Naive B cell (primary cell): ENCODE measurements at regions not wholly inside any gene's neighbourhood (a gene's known extent, or its start where the extent isn't known, plus 50 kb on each side); places are given as distances from the start of the nearest gene placed in this dataset.
"Not testable (repeated sequence)": the region's sequence is repeated elsewhere in the genome, so short reads cannot be mapped to it uniquely, and the experiment has no call there.

Experiments
- ATAC-seq, 2 donors: fragments of 150-1000 bp; cut with Tn5 transposase; 2 replicates each; pipeline ENCODE4 v1.10.0; 2021; ENCODE audit warnings: low read depth in 2 of 2, mild to moderate bottlenecking in 2 of 2, moderate library complexity in 2 of 2
- DNase-seq: peaks from one replicate; pipeline ENCODE4 v3.0.0; 2022
- H3K27ac Mint-ChIP-seq, 6 donors: one replicate each; pipeline ENCODE4 v1.8.0; 2020 to 2022; ENCODE audit warnings: mild to moderate bottlenecking in 6 of 6, mixed read lengths in 6 of 6, moderate library complexity in 5 of 6, inconsistent platforms in 2 of 6
- H3K27me3 Mint-ChIP-seq, 3 donors: one replicate each; pipeline ENCODE4 v1.8.0; 2021 to 2022; ENCODE audit warnings: mixed read lengths in 3 of 3, mild to moderate bottlenecking in 1 of 3
- H3K36me3 Mint-ChIP-seq, 2 donors: one replicate each; pipeline ENCODE4 v1.8.0; 2020 to 2022; ENCODE audit warnings: mixed read lengths in 2 of 2, inconsistent platforms in 1 of 2, mild to moderate bottlenecking in 1 of 2
- H3K4me1 Mint-ChIP-seq, 3 donors: one replicate each; pipeline ENCODE4 v1.8.0; 2020 to 2022; ENCODE audit warnings: mixed read lengths in 3 of 3, inconsistent platforms in 1 of 3, mild to moderate bottlenecking in 1 of 3, moderate library complexity in 1 of 3
- H3K4me3 Mint-ChIP-seq, 8 donors: one replicate each; pipeline ENCODE4 v1.8.0; 2020 to 2022; ENCODE audit warnings: mild to moderate bottlenecking in 8 of 8, mixed read lengths in 8 of 8, moderate library complexity in 8 of 8, inconsistent platforms in 2 of 8
- H3K9me3 Mint-ChIP-seq, 7 donors: one replicate each; pipeline ENCODE4 v1.8.0; 2020 to 2022; ENCODE audit warnings: mixed read lengths in 7 of 7, mild to moderate bottlenecking in 5 of 7, inconsistent platforms in 2 of 7, moderate library complexity in 1 of 7

DNA sequence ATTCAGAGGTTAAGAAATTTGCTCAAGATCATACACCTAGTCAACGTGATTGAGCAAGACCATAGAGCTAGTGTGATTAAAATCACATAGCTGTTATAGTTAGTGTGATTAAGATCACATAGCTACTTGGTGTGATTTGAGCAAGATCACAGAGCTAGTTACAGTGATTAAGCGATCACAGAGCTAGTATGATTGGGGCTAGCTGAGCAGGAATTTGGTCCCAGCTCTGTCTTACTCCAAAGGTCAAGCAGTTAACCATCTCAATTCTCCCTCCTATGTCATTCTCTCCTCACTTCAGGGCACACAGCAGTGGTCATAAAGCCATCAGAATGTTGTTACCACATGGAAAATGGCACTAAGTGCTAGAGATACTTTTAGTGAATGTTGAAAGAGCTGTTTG lies 158.2 kb downstream of the SPTSSA start:
- H3K9me3 Mint-ChIP-seq, result peaks cover 0 to 5% (median 0%) of the 10 kb centered on the region in 7 donors
- no peak overlapping the region for H3K27ac Mint-ChIP-seq
- no peak for ATAC-seq
- peaks cover 0 to 17% (median 12%) of the 10 kb centered on the region in 3 donors for H3K27me3 Mint-ChIP-seq
- DNase-seq, result no peak
- H3K4me1 Mint-ChIP-seq, result no peaks in the 10 kb centered on the region
- no peaks in the 10 kb centered on the region for H3K36me3 Mint-ChIP-seq
- H3K4me3 Mint-ChIP-seq, result no peak overlapping the region

DNA sequence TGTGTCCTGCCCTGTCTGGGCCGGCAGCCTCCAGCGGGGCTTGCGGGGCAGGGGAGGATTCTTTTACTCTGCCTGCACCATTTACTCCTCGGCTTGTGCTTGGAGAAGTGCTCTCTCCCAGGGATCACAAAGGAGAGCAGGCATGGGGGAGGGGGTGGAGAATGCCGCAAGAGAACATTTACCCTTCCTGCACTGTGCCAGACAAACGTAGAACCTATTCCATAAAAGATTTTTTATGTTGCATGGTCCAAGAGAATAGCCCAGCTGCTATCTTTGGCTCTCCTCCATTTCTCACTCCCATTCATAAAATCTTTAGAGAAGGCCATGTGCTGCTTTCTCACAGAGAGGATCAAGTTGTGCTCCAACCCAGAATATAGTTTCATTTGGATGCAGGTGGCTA lies 159.4 kb downstream of the SPTSSA start:
- Mint-ChIP-seq H3K9me3 (peaks cover 0 to 5% (median 0%) of the 10 kb centered on the region in 7 donors), H3K4me3 (no peak overlapping the region), H3K4me1 (no peaks in the 10 kb centered on the region), H3K27me3 (peaks cover 0 to 21% (median 10%) of the 10 kb centered on the region in 3 donors), H3K27ac (no peak overlapping the region), H3K36me3 (no peaks in the 10 kb centered on the region)
- DNase-seq (no peak), ATAC-seq (no peak)

DNA sequence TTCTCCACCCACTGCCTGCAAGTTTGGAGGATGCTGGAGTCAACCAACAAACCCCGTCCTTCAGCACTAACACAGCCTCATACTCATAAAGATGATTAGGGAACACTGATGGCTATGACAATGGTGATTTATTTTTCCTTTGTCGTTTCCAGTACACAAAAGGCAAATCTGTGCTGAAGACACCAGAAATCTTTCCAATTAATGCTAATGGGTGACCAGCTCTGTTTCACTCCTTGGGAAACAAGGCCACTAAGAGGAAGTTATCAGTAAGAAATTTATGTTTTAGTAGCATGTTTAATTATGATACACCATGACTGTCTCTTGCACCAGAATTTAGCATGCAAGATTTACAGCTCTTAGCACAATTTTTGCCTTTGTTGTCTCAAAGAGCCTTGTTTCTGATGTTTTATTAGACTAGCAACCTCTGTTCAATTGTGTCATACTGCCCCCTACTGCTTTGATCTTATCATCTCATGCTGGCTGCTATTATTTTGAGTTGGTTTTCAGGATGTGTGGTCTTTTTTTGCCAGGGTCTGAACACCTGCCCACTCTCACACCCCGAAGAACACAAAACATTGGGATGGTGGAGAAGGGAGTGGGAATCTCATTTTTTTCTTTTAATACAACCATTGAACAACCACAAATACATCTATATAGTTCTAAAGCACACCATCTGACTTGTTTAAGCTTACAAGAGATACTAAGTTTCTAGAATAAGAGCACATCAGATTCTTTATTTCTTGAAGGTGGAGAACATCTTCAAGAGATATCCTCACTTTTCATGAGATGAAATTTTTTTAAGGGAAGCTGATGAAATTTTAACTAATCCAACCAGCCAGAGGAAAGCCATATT lies 160.9 kb downstream of the SPTSSA start:
- Mint-ChIP-seq H3K27ac (no peak overlapping the region), H3K4me3 (no peak overlapping the region), H3K9me3 (peaks cover 0 to 5% (median 0%) of the 10 kb centered on the region in 7 donors), H3K4me1 (no peaks in the 10 kb centered on the region), H3K36me3 (no peaks in the 10 kb centered on the region), H3K27me3 (peaks cover 0 to 21% (median 10%) of the 10 kb centered on the region in 3 donors)
- ATAC-seq, result no peak
- DNase-seq, result no peak

DNA sequence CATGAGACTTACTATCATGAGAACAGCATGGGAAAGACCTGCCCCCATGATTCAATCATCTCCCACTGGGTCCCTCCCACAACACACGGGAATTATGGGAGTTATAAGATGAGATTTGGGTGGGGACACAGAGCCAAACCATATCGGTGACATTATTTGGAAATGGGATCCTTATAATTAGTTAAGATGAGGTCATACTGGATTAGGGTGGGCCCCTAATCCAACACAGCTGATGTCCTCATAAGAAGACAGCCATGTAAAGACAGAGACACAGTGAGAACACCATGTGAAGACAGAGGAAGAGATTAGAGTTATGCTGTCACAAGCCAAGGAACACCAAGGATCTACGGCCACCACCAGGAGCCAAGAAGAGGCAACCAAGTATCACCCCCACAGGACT lies 161.7 kb downstream of the SPTSSA start:
- H3K36me3 Mint-ChIP-seq, result no peaks in the 10 kb centered on the region
- no peak for ATAC-seq
- peaks cover 0 to 16% (median 7%) of the 10 kb centered on the region in 3 donors for H3K27me3 Mint-ChIP-seq
- no peaks in the 10 kb centered on the region for H3K4me1 Mint-ChIP-seq
- no peak overlapping the region for H3K27ac Mint-ChIP-seq
- H3K4me3 Mint-ChIP-seq, result no peak overlapping the region
- no peak for DNase-seq
- peaks cover 0 to 5% (median 0%) of the 10 kb centered on the region in 7 donors for H3K9me3 Mint-ChIP-seq

DNA sequence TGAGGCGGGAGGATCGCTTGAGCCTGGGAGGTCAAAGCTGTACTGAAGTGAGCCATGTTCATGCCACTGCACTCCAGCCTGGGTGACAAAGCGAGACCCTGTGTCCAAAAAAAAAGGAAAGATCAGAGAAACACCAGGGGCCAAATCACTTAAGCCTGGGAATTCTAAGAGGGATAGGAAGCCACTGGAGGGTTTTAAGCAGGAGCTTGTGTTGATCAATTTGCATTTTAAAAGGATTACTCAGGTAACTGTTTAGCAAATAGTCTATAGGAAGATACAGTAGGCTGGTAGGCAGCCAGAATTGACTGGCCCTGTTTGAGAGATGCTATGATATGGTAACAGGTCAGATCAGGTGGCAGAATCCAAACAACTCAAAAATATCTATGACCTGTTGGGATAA lies 162.7 kb downstream of the SPTSSA start:
- Mint-ChIP-seq H3K4me3 (no peak overlapping the region), H3K27ac (no peak overlapping the region), H3K36me3 (no peaks in the 10 kb centered on the region), H3K27me3 (peaks cover 0 to 8% (median 3%) of the 10 kb centered on the region in 3 donors), H3K4me1 (no peaks in the 10 kb centered on the region), H3K9me3 (peaks cover 0 to 2% (median 0%) of the 10 kb centered on the region in 7 donors)
- DNase-seq (no peak), ATAC-seq (no peak)

DNA sequence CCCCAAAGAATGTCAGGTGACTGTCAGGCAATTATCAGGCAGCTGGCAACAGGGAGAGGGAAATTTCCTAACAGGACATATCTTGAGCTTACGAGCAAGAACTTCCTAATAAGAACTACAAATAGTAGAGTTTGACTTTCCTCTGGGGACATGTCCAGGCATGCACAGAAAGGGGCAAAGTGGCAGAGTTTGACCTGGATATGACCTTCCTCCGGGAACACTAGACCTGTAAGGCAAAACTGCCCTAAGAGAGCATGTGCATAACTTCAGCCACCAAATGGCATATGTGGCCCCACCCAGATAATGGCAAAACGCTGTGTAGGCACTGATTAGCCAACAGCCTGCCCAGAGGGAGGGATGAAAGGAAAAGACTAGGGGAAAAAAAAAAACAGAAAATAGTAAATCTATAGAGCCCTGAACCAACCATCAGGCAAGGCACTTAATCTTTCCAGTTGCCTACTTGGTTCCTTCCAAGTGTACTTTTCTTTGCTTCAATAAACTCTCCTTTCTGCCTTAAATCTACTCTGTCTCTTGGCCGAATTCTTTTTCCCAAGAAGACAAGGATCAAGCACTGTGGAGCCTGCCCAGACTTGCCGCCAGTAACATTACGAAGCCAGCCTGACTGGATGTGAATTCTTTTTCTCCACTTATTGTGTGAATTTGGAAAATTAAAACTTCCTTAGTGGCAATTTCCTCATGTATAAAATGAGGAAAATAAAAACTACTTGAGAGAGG lies 164.1 kb downstream of the SPTSSA start:
- ATAC-seq (no peak), DNase-seq (no peak)
- H3K27me3 Mint-ChIP-seq, result peaks cover 0 to 11% (median 4%) of the 10 kb centered on the region in 3 donors
- no peaks in the 10 kb centered on the region for H3K4me1 Mint-ChIP-seq
- H3K36me3 Mint-ChIP-seq, result no peaks in the 10 kb centered on the region
- peaks cover 0 to 2% (median 0%) of the 10 kb centered on the region in 7 donors for H3K9me3 Mint-ChIP-seq
- H3K4me3 Mint-ChIP-seq, result no peak overlapping the region
- H3K27ac Mint-ChIP-seq, result no peak overlapping the region

DNA sequence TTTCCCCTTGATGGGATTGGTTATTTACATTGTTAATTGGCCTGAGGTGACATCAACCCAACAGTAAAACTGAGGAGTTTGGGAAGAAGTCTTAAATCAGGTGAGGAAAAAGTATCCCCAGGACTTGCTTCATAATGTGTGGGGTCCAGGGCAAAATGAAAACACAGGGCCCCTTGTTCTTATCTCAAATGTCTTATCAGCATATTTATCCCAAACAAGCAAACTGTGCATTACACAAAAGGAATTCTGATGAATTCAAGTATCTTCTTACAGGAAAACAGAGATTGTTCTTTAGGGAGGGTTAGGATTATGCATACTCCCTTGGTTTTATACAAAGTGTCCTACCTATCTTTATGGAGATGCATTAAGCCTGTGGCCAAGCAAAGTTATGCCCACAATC lies 178.4 kb downstream of the SPTSSA start:
- Mint-ChIP-seq H3K27me3 (peaks cover 0 to 7% (median 4%) of the 10 kb centered on the region in 3 donors), H3K27ac (no peak overlapping the region), H3K4me3 (no peak overlapping the region), H3K36me3 (no peaks in the 10 kb centered on the region), H3K9me3 (peaks cover 0 to 18% (median 8%) of the 10 kb centered on the region in 7 donors), H3K4me1 (no peaks in the 10 kb centered on the region)
- DNase-seq (no peak), ATAC-seq (no peak)

DNA sequence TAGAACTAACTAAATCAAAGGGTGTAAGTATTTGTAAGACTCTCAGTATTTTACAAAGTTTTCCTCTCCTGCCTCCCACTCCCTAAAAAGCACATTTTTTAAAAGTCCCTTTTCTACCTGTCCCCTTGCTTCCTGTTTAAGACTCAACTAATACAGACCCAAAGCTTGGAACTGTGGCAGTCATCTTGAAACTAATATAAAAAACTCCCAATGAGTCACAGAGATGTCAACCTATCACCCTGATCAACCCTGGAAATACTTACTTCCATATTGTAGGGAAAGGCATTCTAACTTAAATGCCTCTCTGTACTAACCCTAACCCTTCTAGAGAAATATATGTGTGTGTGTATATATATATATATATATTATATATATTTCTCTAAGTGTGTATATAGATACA lies 184.8 kb downstream of the SPTSSA start:
- H3K4me3 Mint-ChIP-seq, result no peak overlapping the region
- no peaks in the 10 kb centered on the region for H3K4me1 Mint-ChIP-seq
- H3K36me3 Mint-ChIP-seq, result no peaks in the 10 kb centered on the region
- no peak overlapping the region for H3K27ac Mint-ChIP-seq
- ATAC-seq (no peak), DNase-seq (no peak)
- H3K27me3 Mint-ChIP-seq, result peaks cover 0 to 13% (median 0%) of the 10 kb centered on the region in 3 donors
- peaks cover 0 to 14% (median 8%) of the 10 kb centered on the region in 7 donors for H3K9me3 Mint-ChIP-seq

DNA sequence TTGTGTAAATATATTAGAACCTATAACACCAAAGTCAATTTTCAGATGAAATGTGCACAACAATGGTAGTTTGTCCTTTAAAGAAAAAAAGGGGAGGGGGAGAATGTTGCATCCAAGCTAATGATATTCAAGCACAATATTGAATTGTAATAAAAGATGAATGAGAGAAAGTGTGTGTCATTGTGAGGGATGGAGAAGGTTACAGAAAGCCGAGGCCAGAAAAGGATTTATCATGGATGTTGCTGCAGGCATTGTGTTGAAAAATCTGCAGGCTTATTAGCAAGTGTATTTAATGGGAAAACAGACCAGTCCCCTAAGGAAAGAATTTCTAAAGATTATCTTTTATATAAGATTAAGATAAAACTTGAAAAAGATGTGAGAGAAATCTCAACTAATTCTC lies 186.5 kb downstream of the SPTSSA start:
- ATAC-seq (no peak), DNase-seq (no peak)
- Mint-ChIP-seq H3K27me3 (peaks cover 0 to 9% (median 8%) of the 10 kb centered on the region in 3 donors), H3K36me3 (no peaks in the 10 kb centered on the region), H3K27ac (no peak overlapping the region), H3K4me1 (no peaks in the 10 kb centered on the region), H3K9me3 (peaks cover 0 to 5% (median 2%) of the 10 kb centered on the region in 7 donors), H3K4me3 (no peak overlapping the region)

DNA sequence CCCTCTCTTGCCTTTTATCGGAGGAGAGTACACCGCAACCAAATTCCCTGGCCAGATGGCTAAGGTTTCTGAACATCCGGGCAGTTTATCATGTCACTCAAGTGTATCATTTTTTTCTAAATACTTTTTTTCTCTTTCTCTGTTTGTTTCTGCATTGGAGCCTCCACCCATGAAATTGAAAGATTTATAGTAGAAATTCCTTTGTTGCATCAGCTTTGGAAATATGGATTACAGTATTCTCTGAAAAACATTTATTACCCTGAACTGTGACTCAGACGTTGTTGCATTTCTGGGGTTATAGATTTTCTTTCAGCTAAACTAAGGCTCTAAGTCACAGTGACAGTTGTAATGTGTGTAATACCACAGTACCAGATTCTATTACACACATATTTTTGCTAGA lies 187.0 kb downstream of the SPTSSA start:
- peaks cover 0 to 3% (median 0%) of the 10 kb centered on the region in 7 donors for H3K9me3 Mint-ChIP-seq
- no peaks in the 10 kb centered on the region for H3K36me3 Mint-ChIP-seq
- H3K27ac Mint-ChIP-seq, result no peak overlapping the region
- ATAC-seq, result no peak
- DNase-seq, result no peak
- no peak overlapping the region for H3K4me3 Mint-ChIP-seq
- peaks cover 0 to 13% (median 12%) of the 10 kb centered on the region in 3 donors for H3K27me3 Mint-ChIP-seq
- H3K4me1 Mint-ChIP-seq, result no peaks in the 10 kb centered on the region

DNA sequence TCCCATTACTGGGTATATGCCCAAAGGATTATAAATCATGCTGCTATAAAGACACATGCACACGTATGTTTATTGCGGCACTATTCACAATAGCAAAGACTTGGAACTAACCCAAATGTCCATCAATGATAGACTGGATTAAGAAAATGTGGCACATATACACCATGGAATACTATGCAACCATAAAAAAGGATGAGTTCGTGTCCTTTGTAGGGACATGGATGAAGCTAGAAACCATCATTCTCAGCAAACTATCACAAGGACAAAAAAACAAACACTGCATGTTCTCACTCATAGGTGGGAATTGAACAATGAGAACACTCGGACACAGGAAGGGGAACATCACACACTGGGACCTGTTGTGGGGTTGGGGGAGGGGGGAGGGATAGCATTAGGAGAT lies 188.3 kb downstream of the SPTSSA start:
- H3K9me3 Mint-ChIP-seq, H3K4me1 Mint-ChIP-seq, ATAC-seq, H3K36me3 Mint-ChIP-seq, H3K27ac Mint-ChIP-seq, DNase-seq, H3K4me3 Mint-ChIP-seq: not testable (repeated sequence)
- H3K27me3 Mint-ChIP-seq, result peaks cover 4 to 14% (median 13%) of the 10 kb centered on the region in 3 donors

DNA sequence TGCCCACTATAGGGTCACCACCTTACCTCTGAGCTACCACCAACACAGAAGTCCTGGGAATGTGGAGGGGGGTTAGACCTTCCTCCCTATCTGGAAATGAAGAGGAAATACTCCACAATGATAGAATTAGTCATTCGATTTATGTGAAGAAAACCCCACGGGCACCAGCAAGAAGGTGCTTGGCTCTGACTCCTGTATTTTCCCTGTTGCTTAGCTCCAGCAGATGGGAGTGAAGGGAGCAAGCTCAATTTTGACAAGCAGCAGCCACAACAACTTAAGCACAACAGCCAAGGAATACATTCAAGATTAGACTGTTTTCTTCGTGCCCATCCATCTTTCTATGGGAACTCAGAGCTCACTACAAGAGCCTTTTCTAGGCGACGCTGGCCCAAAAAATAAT lies 191.7 kb downstream of the SPTSSA start:
- H3K9me3 Mint-ChIP-seq, result peaks cover 0 to 2% (median 0%) of the 10 kb centered on the region in 7 donors
- DNase-seq, result no peak
- peaks cover 4 to 14% (median 8%) of the 10 kb centered on the region in 3 donors for H3K27me3 Mint-ChIP-seq
- no peaks in the 10 kb centered on the region for H3K36me3 Mint-ChIP-seq
- ATAC-seq, result no peak
- no peak overlapping the region for H3K27ac Mint-ChIP-seq
- H3K4me3 Mint-ChIP-seq, result no peak overlapping the region
- H3K4me1 Mint-ChIP-seq, result no peaks in the 10 kb centered on the region

DNA sequence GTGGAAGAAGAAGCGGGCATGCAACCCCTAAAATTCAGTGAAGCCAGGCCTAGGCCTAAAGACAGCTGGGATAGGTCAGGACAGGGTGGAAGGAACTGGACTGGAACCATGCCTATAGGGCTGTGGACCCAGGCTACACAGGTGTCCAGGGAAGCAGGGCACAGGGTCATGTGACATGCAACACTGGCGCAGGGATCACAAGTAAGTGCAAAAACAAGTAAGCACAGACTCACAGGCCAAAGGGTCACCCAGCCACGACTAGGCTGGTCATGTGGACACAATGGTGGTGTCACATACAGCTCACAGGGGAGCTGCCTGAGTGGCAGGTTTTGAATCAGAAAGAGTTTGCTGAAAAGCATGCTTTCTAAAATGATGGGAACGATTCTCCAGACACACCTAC lies 195.7 kb downstream of the SPTSSA start:
- Mint-ChIP-seq H3K27ac (peak overlapping the region in 1 of 6 donors; percentile 36), H3K27me3 (peaks cover 4 to 13% (median 10%) of the 10 kb centered on the region in 3 donors), H3K4me3 (no peak overlapping the region), H3K9me3 (peaks cover 0 to 2% (median 0%) of the 10 kb centered on the region in 7 donors), H3K36me3 (no peaks in the 10 kb centered on the region), H3K4me1 (no peaks in the 10 kb centered on the region)
- no peak for ATAC-seq
- DNase-seq, result no peak
